ENCODE measurements at regions not wholly inside any gene's neighbourhood (a gene's known extent, or its start where the extent isn't known, plus 50 kb on each side); places are given as distances from the start of the nearest gene placed in this dataset.
"Not testable (repeated sequence)": the region's sequence is repeated elsewhere in the genome, so short reads cannot be mapped to it uniquely, and the experiment has no call there.

DNA sequence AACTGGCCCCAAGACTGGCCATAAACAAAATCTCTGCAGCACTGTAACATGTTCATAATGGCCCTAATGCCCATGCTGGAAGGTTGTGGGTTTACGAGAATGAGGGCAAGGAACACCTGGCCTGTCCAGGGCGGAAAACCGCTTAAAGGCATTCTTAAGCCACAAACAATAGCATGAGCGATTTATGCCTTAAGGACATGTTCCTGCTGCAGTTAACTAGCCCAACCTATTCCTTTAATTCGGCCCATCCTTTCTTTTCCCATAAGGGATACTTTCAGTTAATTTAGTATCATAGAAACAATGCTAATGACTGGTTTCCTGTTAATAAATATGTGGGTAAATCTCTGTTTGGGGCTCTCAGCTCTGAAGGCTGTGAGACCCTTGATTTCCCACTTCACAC is 95.7 kb upstream of the PRKD1 start:
- 96% methylated on average over 5 of the region's 5 CpGs for WGBS
- H3K4me1 ChIP-seq (ENCODE audit: insufficient read depth); H3K27ac ChIP-seq (ENCODE audit: low read depth); H3K4me3 ChIP-seq (ENCODE audit: low read depth, low read length); H3K36me3 ChIP-seq (ENCODE audit: insufficient read depth); DNase-seq (ENCODE audit: extremely low spot score): not testable (repeated sequence)

DNA sequence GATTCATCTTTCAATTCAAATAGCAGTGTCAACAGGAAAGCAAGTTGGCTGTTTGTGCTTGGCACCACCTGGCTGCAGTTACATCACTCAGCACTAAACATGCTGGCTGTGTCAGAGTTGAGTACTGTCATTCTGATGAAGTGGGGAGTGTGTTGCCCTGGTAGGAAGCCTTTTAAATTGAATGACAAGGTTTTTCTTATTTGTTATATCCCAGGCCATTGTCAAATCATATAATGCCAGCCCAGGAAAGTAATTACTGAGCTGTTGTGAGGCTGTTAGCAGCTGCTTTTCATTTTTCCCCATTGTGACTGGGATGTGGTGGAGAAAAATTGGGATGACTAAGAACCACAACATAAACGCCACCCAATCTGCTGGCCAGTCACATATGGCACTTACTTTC is 106.5 kb upstream of the PRKD1 start:
- H3K36me3 ChIP-seq (ENCODE audit: insufficient read depth) = no peaks in the 10 kb centered on the region
- no peaks in the 10 kb centered on the region for H3K4me1 ChIP-seq (ENCODE audit: insufficient read depth)
- H3K4me3 ChIP-seq (ENCODE audit: low read depth, low read length) = no peak overlapping the region
- 64% methylated on average over 1 of the region's 1 CpG for WGBS
- no peak for DNase-seq (ENCODE audit: extremely low spot score)
- no peak overlapping the region for H3K27ac ChIP-seq (ENCODE audit: low read depth)

DNA sequence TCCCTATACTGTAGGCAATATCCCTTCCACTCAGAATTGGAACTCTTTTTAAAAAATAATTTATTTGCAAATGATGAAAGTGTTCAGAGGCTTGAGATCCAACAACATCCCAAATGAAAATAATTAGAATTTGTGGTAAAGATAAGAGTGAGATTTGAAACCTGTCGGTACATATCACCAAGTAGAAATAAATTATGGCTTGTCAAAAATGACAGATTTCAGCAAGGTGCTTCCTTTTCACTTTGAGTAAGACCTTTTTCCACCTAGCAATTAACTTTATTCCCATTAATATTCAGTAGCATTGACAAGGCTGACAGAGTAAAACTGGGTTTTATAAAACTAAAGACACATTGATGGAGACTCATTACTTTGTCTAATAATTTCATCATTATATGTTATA is 107.7 kb upstream of the PRKD1 start:
- H3K27ac ChIP-seq (ENCODE audit: low read depth) = no peak overlapping the region
- H3K36me3 ChIP-seq (ENCODE audit: insufficient read depth) = no peaks in the 10 kb centered on the region
- H3K4me3 ChIP-seq (ENCODE audit: low read depth, low read length) = no peak overlapping the region
- 77% methylated on average over 1 of the region's 1 CpG for WGBS
- H3K4me1 ChIP-seq (ENCODE audit: insufficient read depth) = no peaks in the 10 kb centered on the region
- DNase-seq (ENCODE audit: extremely low spot score) = no peak

DNA sequence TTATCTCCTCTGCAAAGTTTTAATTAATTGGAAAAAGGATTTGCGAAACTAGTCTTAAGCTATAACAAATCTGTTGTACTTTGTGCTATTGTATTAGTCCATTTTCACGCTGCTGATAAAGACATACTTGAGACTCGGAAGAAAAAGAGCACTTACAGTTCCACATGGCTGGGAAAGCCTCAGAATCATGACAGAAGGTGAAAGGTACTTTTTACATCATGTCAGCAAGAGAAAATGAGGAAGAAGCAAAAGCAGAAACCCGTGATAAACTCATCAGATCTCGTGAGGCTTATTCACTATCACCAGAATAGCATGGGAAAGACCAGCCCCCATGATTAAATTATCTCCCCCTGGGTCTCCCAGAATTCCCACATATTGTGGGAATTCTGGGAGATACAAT is 118.1 kb upstream of the PRKD1 start:
- Histone ChIP-seq H3K27ac (ENCODE audit: low read depth) (no peak overlapping the region), H3K4me1 (ENCODE audit: insufficient read depth) (no peaks in the 10 kb centered on the region), H3K36me3 (ENCODE audit: insufficient read depth) (no peaks in the 10 kb centered on the region), H3K4me3 (ENCODE audit: low read depth, low read length) (no peak overlapping the region)
- DNase-seq (ENCODE audit: extremely low spot score) = no peak
- 88% methylated on average over 5 of the region's 5 CpGs for WGBS

DNA sequence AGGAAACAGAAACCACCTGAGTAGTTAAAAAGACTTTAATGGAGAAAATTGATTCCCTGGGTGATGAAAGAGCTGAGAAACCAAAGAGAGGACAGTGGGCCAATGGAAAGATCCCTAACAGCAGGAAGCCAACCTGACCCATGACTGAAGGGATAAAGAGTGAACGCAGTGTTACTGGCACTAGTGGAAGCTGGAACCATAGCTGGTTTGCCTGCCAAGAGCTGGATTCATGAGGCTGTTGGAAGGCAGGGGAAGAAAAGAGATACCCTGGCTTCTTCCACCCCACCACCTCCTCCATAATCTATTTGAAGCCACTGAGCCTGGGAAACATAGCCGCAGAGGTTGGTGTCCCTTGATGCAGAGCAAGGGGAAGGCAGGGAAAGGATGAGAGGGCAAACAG is 125.5 kb upstream of the PRKD1 start:
- no peak for DNase-seq (ENCODE audit: extremely low spot score)
- H3K27ac ChIP-seq (ENCODE audit: low read depth) = no peak overlapping the region
- 64% methylated on average over 2 of the region's 2 CpGs for WGBS
- no peaks in the 10 kb centered on the region for H3K36me3 ChIP-seq (ENCODE audit: insufficient read depth)
- H3K4me1 ChIP-seq (ENCODE audit: insufficient read depth) = no peaks in the 10 kb centered on the region
- H3K4me3 ChIP-seq (ENCODE audit: low read depth, low read length) = no peak overlapping the region

DNA sequence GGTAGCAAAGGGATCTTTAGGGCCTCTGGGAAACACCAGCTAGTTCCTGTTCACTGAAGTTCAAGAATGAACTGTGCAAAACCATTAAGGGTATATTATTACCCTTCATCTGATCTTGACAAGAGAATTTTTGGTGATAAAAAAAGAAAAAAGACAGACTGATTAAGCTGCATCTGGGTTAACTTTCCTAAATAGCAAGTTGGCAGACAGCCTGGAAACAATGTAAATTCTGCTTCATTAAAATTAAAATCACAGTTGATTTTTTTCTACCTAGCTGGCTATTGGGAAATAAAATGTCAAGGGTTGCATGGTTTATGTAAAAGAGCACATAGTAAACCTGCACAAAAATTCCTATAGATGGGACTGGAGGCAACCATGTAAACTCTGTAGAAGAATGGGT is 126.6 kb upstream of the PRKD1 start:
- H3K36me3 ChIP-seq (ENCODE audit: insufficient read depth) = no peaks in the 10 kb centered on the region
- H3K4me3 ChIP-seq (ENCODE audit: low read depth, low read length) = no peak overlapping the region
- no peaks in the 10 kb centered on the region for H3K4me1 ChIP-seq (ENCODE audit: insufficient read depth)
- no peak for DNase-seq (ENCODE audit: extremely low spot score)
- no peak overlapping the region for H3K27ac ChIP-seq (ENCODE audit: low read depth)

DNA sequence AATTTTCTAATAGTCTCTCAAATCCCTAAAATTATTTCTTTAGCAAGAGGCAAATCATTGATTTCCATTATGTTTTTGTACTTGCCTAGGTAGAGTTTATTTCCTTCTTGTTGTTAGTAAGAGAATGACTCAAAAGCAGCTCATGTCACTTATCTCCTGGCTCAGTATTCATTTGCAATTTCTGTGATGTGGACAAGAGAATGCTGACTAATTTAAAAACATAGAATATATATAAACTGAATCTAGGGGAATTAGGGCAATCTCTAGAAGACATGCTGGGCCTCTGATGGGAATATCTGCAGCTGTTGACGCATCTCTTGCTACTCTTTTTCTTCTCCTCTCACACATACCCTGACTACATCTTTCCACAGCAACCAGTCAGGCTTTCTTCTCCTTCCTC is 130.8 kb upstream of the PRKD1 start:
- H3K27ac ChIP-seq (ENCODE audit: low read depth) = no peak overlapping the region
- no peaks in the 10 kb centered on the region for H3K36me3 ChIP-seq (ENCODE audit: insufficient read depth)
- WGBS = 98% methylated on average over 1 of the region's 1 CpG
- H3K4me1 ChIP-seq (ENCODE audit: insufficient read depth) = no peaks in the 10 kb centered on the region
- no peak overlapping the region for H3K4me3 ChIP-seq (ENCODE audit: low read depth, low read length)
- DNase-seq (ENCODE audit: extremely low spot score) = no peak

DNA sequence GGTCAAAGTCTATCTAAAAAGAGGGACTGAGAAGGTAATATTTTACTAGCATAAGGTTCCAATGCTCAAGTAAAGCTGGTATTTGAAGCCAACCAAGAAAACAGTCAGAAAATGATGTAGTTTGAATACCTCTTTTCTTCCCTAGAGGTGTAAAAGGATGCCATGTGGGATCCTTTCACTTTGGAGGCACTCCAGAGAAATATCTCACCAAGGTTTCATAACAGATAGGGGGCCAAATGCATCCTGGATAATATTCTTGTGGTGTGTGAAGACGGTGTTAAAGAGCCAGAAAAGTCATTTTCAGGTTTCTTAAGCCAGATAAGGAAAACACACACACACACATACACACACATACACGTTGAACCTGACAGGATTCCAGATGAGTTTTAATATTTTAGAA is 136.1 kb upstream of the PRKD1 start:
- whole genome bisulfite sequencing = 61% methylated on average over 2 of the region's 2 CpGs

DNA sequence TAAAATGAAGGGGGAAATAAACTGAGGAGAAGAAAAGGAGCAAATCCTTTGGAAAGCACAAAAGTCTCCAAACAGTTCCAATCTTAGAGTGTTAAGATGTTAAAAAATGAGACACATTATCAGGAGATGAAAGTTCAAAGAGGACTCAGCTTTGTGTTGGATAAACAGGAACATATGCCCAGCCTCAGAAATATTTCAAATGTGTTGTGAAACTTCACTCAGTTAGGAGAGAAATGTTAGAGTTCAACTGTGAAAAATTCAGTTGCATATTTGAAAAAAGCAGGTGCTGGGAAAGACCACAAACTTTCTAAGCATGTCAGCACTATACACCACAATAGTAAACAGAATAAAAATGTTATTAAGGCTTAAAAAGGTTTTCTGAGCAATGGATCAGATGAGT is 136.8 kb upstream of the PRKD1 start:
- DNase-seq (ENCODE audit: extremely low spot score) = no peak
- H3K4me3 ChIP-seq (ENCODE audit: low read depth, low read length) = no peak overlapping the region
- H3K4me1 ChIP-seq (ENCODE audit: insufficient read depth) = no peaks in the 10 kb centered on the region
- H3K27ac ChIP-seq (ENCODE audit: low read depth) = no peak overlapping the region
- no peaks in the 10 kb centered on the region for H3K36me3 ChIP-seq (ENCODE audit: insufficient read depth)

More for the DNA sequence above, 136.1 kb upstream of the PRKD1 start:
- Histone ChIP-seq H3K27ac (ENCODE audit: low read depth) (no peak overlapping the region), H3K4me3 (ENCODE audit: low read depth, low read length) (no peak overlapping the region), H3K36me3 (ENCODE audit: insufficient read depth) (no peaks in the 10 kb centered on the region), H3K4me1 (ENCODE audit: insufficient read depth) (no peaks in the 10 kb centered on the region)
- DNase-seq (ENCODE audit: extremely low spot score) = no peak

DNA sequence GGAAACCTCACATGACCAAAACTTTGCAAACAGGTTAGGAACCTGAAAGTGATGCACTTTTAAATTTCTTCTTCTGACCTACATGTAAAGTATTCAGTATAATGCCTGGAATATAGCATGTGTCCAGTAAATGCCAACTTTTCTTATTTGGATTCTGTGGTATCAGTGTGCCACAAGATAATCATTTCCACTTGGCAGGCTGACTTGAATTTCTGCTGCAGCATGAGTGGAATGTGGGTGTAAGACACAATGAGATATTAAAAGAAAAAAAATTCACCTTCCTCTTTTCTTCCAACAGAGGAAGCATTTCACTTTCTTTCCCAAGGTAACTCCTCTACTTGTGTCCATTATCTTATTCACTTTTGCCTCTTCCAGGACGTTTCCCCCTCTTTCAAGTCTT is 141.9 kb upstream of the PRKD1 start:
- DNase-seq (ENCODE audit: extremely low spot score) = no peak
- H3K4me1 ChIP-seq (ENCODE audit: insufficient read depth) = no peaks in the 10 kb centered on the region
- H3K36me3 ChIP-seq (ENCODE audit: insufficient read depth) = no peaks in the 10 kb centered on the region
- H3K4me3 ChIP-seq (ENCODE audit: low read depth, low read length) = no peak overlapping the region
- WGBS = 50% methylated on average over 1 of the region's 1 CpG
- H3K27ac ChIP-seq (ENCODE audit: low read depth) = no peak overlapping the region

DNA sequence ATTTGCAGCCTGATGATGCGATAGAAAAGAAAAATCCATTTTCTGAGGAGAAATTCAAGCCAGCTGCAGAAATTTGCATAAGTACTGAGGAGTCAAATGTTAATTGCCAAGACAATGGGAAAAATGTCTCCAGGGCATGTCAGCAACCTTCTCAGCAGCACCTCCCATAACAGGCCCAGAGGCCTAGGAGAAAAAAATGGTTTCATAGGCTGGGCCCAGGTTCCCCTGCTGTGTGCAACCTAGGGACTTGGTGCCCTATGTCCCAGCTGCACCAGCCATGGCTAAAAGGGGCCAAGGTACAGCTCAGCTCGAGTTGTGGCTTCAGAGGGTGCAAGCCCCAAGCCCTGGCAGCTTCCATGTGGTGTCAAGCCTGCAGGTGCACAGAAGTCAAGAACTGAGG is 144.8 kb upstream of the PRKD1 start:
- 62% methylated on average over 2 of the region's 2 CpGs for WGBS
- not testable (repeated sequence) for H3K4me3 ChIP-seq (ENCODE audit: low read depth, low read length); H3K27ac ChIP-seq (ENCODE audit: low read depth); H3K4me1 ChIP-seq (ENCODE audit: insufficient read depth); DNase-seq (ENCODE audit: extremely low spot score); H3K36me3 ChIP-seq (ENCODE audit: insufficient read depth)

DNA sequence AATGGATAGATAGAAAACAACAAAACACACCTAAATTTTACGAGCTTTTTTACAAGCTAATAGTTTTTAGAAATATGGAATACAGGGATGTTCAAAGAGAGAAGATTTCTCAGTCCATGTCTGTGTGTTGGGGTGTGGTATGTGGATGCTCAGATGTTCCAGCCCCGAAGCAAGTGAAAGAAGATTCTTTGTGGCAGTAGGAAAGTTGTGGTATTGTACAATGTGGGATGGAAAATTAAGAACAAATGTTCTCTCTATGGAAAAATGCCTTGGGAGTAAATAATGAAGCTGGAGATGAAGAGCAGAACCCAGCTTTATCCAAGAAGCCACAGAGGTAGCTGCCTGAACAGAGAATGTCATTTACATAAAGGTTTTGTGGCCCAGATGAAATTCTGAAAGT is 150.3 kb upstream of the PRKD1 start:
- H3K4me1 ChIP-seq (ENCODE audit: insufficient read depth) = no peaks in the 10 kb centered on the region
- H3K36me3 ChIP-seq (ENCODE audit: insufficient read depth) = no peaks in the 10 kb centered on the region
- no peak for DNase-seq (ENCODE audit: extremely low spot score)
- WGBS = 74% methylated on average over 2 of the region's 2 CpGs
- no peak overlapping the region for H3K4me3 ChIP-seq (ENCODE audit: low read depth, low read length)
- H3K27ac ChIP-seq (ENCODE audit: low read depth) = no peak overlapping the region

DNA sequence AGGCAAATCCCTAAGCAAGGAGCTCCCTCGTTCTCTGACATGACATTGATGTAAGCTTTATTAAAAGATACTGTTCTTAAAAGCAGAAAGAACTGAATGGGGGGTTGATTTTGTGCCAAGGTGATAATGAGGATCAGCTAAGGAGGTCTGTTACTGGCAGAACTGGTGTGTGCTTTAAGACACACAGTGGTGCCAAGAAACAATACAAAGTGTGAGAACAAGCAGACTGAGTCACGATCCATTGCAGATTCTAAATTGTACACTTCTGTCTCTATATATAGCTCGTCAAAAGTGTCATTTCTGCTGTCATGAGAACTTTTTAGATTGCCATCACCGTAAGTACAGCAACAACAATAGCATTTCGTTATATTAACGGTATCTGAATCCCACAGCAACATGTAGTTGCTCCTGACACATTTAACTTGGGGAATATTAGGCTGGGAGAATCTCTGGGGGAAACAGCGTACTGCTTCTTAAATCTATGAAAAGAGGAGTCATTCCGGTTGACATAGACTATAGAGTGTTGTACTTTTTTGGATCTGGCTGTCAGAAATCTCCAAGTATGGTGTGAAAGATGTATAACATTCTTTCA is 151.3 kb upstream of the PRKD1 start:
- no peaks in the 10 kb centered on the region for H3K4me1 ChIP-seq (ENCODE audit: insufficient read depth)
- no peak overlapping the region for H3K27ac ChIP-seq (ENCODE audit: low read depth)
- H3K4me3 ChIP-seq (ENCODE audit: low read depth, low read length) = no peak overlapping the region
- DNase-seq (ENCODE audit: extremely low spot score) = no peak
- WGBS = 78% methylated on average over 8 of the region's 8 CpGs
- no peaks in the 10 kb centered on the region for H3K36me3 ChIP-seq (ENCODE audit: insufficient read depth)

DNA sequence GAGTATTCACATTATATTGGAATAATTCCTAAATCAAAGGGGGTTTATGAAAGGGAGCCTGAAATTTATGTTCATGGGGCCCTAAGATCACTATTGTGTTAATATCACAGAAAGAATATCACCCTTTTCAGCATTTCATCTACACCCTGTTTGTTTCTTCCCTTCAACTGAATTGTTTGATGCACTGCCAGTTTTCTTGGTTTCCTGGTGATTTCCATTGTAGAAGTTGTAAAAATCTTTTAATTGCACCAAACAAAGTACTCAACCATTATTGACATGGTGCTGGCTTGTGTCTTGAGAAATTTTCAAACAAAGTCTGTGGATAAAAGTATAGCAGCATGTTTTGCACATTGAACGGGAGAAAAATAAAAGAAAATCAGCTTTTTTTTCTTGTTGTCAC is 154.8 kb upstream of the PRKD1 start:
- Histone ChIP-seq H3K4me3 (ENCODE audit: low read depth, low read length) (no peak overlapping the region), H3K36me3 (ENCODE audit: insufficient read depth) (no peaks in the 10 kb centered on the region), H3K27ac (ENCODE audit: low read depth) (no peak overlapping the region), H3K4me1 (ENCODE audit: insufficient read depth) (no peaks in the 10 kb centered on the region)
- 84% methylated on average over 1 of the region's 1 CpG for WGBS
- no peak for DNase-seq (ENCODE audit: extremely low spot score)

DNA sequence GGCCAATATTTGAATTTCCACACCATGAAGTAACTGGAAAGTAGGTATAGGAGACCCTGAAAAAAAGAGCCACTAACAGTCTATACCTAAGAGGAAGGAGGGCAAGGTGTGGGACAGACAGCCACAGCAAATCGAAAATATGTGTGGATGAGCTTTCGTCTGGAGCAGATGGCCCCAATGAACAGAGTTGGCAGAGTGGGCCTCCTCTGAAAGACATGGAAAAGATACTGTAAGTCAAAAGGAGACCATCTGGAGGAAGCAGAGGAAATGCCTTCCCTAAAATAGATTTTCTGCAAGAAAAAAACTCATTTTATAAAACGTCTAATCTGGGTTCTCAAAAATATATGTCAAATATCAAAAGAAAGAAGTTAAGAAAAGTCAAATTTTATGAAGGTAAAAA is 157.2 kb upstream of the PRKD1 start:
- Histone ChIP-seq H3K4me3 (ENCODE audit: low read depth, low read length) (no peak overlapping the region), H3K36me3 (ENCODE audit: insufficient read depth) (no peaks in the 10 kb centered on the region), H3K27ac (ENCODE audit: low read depth) (no peak overlapping the region), H3K4me1 (ENCODE audit: insufficient read depth) (no peaks in the 10 kb centered on the region)
- WGBS = 76% methylated on average over 3 of the region's 3 CpGs
- DNase-seq (ENCODE audit: extremely low spot score) = no peak
